Islet of Langerhans (tissue), 1 donor: ENCODE measurements at regions not wholly inside any gene's neighbourhood (a gene's known extent, or its start where the extent isn't known, plus 50 kb on each side); places are given as distances from the start of the nearest gene placed in this dataset.
A peak's percentile ranks its signal among the peaks of the same experiment; 100 is the strongest.

Experiments used
- FAIRE-seq: peaks from one replicate; lab custom pipeline; 2011; peaks lifted over from hg19 to GRCh38; lab: Jason Lieb, UNC

- FAIRE-seq: no peak
Measured at GRCh38 chr2:57843158-57843557, 203.4 kb upstream of the VRK2 start.

GRCh38 chr2:57848723-57849122, 197.9 kb upstream of the VRK2 start:
- FAIRE-seq: no peak

- no peak for FAIRE-seq
Measured at GRCh38 chr2:57849843-57850242, 196.8 kb upstream of the VRK2 start.

GRCh38 chr2:57850415-57851130, 196.0 kb upstream of the VRK2 start:
- FAIRE-seq: no peak

- no peak for FAIRE-seq
Measured at GRCh38 chr2:57855212-57855611, 191.4 kb upstream of the VRK2 start.

- no peak for FAIRE-seq
Measured at GRCh38 chr2:57859755-57860154, 186.9 kb upstream of the VRK2 start.

GRCh38 chr2:57862153-57862552, 184.5 kb upstream of the VRK2 start:
- no peak for FAIRE-seq

- no peak for FAIRE-seq
Measured at GRCh38 chr2:57862727-57863126, 183.9 kb upstream of the VRK2 start.

GRCh38 chr2:57864926-57865325, 181.7 kb upstream of the VRK2 start:
- no peak for FAIRE-seq

- no peak for FAIRE-seq
Measured at GRCh38 chr2:57867730-57868129, 178.9 kb upstream of the VRK2 start.

- FAIRE-seq: no peak
Measured at GRCh38 chr2:57868619-57869139, 177.9 kb upstream of the VRK2 start.

GRCh38 chr2:57869758-57870344, 176.8 kb upstream of the VRK2 start:
- FAIRE-seq: no peak

GRCh38 chr2:57876313-57876712, 170.3 kb upstream of the VRK2 start:
- FAIRE-seq: no peak

GRCh38 chr2:57877811-57878170, 168.8 kb upstream of the VRK2 start:
- FAIRE-seq: no peak

GRCh38 chr2:57878171-57878865, 168.3 kb upstream of the VRK2 start:
- FAIRE-seq: no peak

GRCh38 chr2:57878866-57879210, 167.8 kb upstream of the VRK2 start:
- FAIRE-seq: no peak

GRCh38 chr2:57880446-57880845, 166.2 kb upstream of the VRK2 start:
- FAIRE-seq: no peak

- no peak for FAIRE-seq
Measured at GRCh38 chr2:57880967-57881366, 165.6 kb upstream of the VRK2 start.

GRCh38 chr2:57881998-57882888, 164.4 kb upstream of the VRK2 start:
- FAIRE-seq: peak; percentile 43

GRCh38 chr2:57882895-57883515, 163.6 kb upstream of the VRK2 start:
- peak; percentile 60 for FAIRE-seq

- FAIRE-seq: no peak
Measured at GRCh38 chr2:57884281-57884680, 162.3 kb upstream of the VRK2 start.

- no peak for FAIRE-seq
Measured at GRCh38 chr2:57885742-57886141, 160.9 kb upstream of the VRK2 start.
